Cardiac fibroblast (primary cell): ENCODE measurements at regions not wholly inside any gene's neighbourhood (a gene's known extent, or its start where the extent isn't known, plus 50 kb on each side); places are given as distances from the start of the nearest gene placed in this dataset.

Experiments used
- DNase-seq, 2 donors: peaks; one replicate each; pipeline versions ENCODE4 v3.0.0 to v3.0.0-alpha.2; 2010; ENCODE audit warnings: low read depth in 2 of 2
- H3K4me3 ChIP-seq, 2 donors: replicated peaks in 1 of 2; 1 replicate in 1 of 2; 2 replicates in 1 of 2; pipeline ENCODE4 v1.5.1; 2011; ENCODE audit warnings: low read depth in 2 of 2, low read length in 2 of 2, mild to moderate bottlenecking in 2 of 2, moderate library complexity in 1 of 2
- TF ChIP-seq, protein P1 (sequence below): IDR thresholded peaks from one replicate; pipeline ENCODE4 v1.5.1; 2011; ENCODE audit warnings: low read depth, mild to moderate bottlenecking, low read length, inconsistent platforms

DNA sequence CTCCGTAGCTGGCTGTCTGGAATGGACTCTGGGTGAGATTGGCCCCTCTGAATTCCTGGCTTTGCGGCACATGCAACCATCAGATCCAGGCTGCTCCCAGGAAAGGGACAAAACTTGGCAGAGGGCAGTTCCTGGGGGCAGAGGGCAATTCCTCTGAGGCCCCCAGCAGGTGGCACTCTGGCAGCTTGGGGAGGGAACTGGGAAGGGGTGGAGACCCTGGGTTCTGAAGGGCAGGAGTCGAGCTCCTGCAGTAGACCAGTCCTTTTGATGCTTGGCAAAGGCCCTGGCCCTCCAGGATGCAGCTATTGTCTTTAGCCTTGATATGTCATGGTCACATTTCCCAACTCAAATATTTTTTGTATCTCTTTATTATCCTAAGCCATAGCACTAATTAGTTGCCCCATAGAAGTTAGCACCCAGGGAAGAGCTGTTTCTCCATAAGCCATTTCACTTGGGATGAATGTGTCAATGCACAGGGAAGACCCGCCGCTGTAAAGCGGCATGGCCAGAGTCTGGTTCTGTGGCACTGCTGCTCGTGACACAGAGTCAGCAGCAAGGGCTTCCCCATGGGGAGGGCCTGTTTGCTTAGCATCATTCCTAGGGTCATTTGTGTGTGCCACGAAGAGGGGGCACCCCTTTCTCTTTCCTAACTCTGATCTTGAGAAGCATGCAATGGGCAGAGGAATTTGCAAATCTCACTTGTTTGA, 51.2 kb upstream of the CDK20 start:
- H3K4me3 ChIP-seq: no peak overlapping the region
- TF ChIP-seq, protein P1, sequence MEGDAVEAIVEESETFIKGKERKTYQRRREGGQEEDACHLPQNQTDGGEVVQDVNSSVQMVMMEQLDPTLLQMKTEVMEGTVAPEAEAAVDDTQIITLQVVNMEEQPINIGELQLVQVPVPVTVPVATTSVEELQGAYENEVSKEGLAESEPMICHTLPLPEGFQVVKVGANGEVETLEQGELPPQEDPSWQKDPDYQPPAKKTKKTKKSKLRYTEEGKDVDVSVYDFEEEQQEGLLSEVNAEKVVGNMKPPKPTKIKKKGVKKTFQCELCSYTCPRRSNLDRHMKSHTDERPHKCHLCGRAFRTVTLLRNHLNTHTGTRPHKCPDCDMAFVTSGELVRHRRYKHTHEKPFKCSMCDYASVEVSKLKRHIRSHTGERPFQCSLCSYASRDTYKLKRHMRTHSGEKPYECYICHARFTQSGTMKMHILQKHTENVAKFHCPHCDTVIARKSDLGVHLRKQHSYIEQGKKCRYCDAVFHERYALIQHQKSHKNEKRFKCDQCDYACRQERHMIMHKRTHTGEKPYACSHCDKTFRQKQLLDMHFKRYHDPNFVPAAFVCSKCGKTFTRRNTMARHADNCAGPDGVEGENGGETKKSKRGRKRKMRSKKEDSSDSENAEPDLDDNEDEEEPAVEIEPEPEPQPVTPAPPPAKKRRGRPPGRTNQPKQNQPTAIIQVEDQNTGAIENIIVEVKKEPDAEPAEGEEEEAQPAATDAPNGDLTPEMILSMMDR: no peak
- no peak for DNase-seq

DNA sequence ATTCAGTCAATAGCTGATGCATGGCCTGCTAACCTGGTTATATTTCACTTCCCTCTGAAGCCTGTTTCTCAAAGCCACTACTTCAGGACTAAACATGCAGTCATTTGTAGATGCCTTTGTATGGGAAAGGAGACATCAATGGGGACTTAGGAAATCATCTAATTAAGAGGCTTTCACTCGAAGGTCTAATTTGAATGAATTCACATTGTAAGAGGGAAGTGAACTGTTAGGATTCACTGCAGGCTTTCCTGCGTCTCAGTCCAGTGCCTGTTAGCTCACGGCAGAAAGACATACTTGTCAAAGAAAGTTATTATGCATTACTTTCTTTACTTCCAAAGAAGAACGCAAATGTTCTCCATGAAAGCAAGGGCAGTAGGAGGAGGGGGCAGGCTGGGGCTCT, 50.6 kb upstream of the CDK20 start:
- H3K4me3 ChIP-seq: no peak overlapping the region
- TF ChIP-seq, protein P1: no peak
- no peak for DNase-seq
